BLaER1 (cell line): ENCODE measurements at regions not wholly inside any gene's neighbourhood (a gene's known extent, or its start where the extent isn't known, plus 50 kb on each side); places are given as distances from the start of the nearest gene placed in this dataset.

Experiments
- H3K27ac ChIP-seq: shearing (Covaris generic); formaldehyde crosslinking; 2 replicates; pipeline ENCODE4 v1.8.1; 2022
- H3K27me3 ChIP-seq: shearing (Covaris generic); formaldehyde crosslinking; 2 replicates; pipeline ENCODE4 v1.8.1; 2022
- H3K36me3 ChIP-seq: shearing (Covaris generic); formaldehyde crosslinking; 2 replicates; pipeline ENCODE4 v1.8.1; 2022
- H3K4me1 ChIP-seq: shearing (Covaris generic); formaldehyde crosslinking; 2 replicates; pipeline ENCODE4 v1.8.1; 2022
- H3K4me2 ChIP-seq: shearing (Covaris generic); formaldehyde crosslinking; 2 replicates; pipeline ENCODE4 v1.8.1; 2022
- H3K4me3 ChIP-seq: shearing (Covaris generic); formaldehyde crosslinking; 2 replicates; pipeline ENCODE4 v1.8.1; 2022
- H3K9ac ChIP-seq: shearing (Covaris generic); formaldehyde crosslinking; 2 replicates; pipeline ENCODE4 v1.8.1; 2022
- H3K9me3 ChIP-seq: shearing (Covaris generic); formaldehyde crosslinking; 2 replicates; pipeline ENCODE4 v1.8.1; 2022
- H4K20me1 ChIP-seq: shearing (Covaris generic); formaldehyde crosslinking; 2 replicates; pipeline ENCODE4 v1.8.1; 2022
- Cebpa-rat ChIP-seq: shearing (Covaris generic); IDR thresholded peaks from 2 replicates; pipeline ENCODE4 v1.8.1; 2022

DNA sequence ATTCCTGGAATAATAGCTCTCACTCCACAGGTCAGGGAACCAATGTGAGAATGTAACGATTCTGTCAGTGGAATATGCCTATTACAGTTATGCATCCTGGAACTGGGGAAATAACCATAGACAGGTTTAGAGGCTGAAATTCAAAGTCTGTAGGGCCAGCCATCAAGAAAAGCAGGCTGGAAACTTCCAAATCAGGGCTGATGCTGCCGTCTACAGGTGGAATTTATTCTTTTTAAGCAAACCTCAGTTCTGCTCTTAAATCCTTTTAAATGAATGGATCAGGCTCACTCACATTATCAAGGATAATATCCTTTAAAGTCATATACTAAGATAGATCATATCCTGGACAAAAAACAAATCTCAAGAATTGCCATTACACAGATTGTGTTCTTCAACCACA, 699.8 kb downstream of the NR2F2 start:
- H3K9me3 ChIP-seq: peaks cover 7% of the 10 kb centered on the region
- no peak for TF ChIP-seq Cebpa-rat
- H3K4me3 ChIP-seq: no peak overlapping the region
- H3K27me3 ChIP-seq: no peaks in the 10 kb centered on the region
- no peak overlapping the region for H3K27ac ChIP-seq
- no peaks in the 10 kb centered on the region for H4K20me1 ChIP-seq
- no peaks in the 10 kb centered on the region for H3K36me3 ChIP-seq
- no peaks in the 10 kb centered on the region for H3K4me1 ChIP-seq
- H3K4me2 ChIP-seq: no peak overlapping the region
- H3K9ac ChIP-seq: no peak overlapping the region

DNA sequence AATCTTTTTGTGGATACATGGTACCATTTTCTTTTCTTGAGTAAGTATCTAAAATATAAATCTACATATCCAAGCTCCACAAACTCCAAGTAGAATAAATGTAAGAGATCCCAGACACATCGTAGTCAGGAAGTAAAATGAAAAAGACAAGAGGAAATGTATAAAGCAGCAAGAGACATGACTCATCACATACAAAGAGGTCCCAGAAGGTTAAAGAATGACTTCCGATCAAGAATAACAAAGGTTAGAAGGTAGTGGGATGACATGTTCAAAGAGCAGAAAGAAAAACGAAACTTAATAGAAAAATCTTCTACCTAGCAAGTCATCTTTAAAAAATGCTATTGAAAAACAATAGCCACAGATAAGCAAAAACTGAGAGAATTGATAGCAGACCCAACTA, 705.8 kb downstream of the NR2F2 start:
- Histone ChIP-seq H3K36me3 (no peaks in the 10 kb centered on the region), H3K4me3 (no peak overlapping the region), H3K27me3 (no peaks in the 10 kb centered on the region), H3K4me1 (no peaks in the 10 kb centered on the region), H3K27ac (no peak overlapping the region), H3K9me3 (no peaks in the 10 kb centered on the region), H4K20me1 (no peaks in the 10 kb centered on the region), H3K4me2 (no peak overlapping the region), H3K9ac (no peak overlapping the region)
- TF ChIP-seq Cebpa-rat: no peak

DNA sequence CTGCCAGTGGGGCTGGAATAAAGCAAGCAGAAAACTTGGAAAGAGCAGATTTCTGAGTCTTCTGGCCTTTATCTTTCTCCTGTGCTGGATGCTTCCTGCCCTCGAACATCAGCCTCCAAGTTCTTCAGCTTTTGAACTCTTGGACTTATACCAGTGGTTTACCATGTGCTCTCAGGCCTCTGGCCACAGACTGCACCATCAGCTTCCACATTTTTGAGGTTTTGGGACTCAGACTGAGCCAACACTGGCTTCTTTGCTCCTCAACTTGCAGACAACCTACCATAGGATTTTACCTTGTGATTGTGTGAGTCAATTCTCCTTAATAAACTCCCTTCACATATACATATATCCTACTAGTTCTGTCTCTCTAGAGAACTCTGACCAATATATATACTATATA, 706.6 kb downstream of the NR2F2 start:
- Histone ChIP-seq H3K36me3 (no peaks in the 10 kb centered on the region), H3K4me3 (no peak overlapping the region), H3K4me1 (no peaks in the 10 kb centered on the region), H3K4me2 (no peak overlapping the region), H3K9ac (no peak overlapping the region), H4K20me1 (no peaks in the 10 kb centered on the region), H3K27me3 (no peaks in the 10 kb centered on the region), H3K9me3 (no peaks in the 10 kb centered on the region), H3K27ac (no peak overlapping the region)
- TF ChIP-seq Cebpa-rat: no peak

DNA sequence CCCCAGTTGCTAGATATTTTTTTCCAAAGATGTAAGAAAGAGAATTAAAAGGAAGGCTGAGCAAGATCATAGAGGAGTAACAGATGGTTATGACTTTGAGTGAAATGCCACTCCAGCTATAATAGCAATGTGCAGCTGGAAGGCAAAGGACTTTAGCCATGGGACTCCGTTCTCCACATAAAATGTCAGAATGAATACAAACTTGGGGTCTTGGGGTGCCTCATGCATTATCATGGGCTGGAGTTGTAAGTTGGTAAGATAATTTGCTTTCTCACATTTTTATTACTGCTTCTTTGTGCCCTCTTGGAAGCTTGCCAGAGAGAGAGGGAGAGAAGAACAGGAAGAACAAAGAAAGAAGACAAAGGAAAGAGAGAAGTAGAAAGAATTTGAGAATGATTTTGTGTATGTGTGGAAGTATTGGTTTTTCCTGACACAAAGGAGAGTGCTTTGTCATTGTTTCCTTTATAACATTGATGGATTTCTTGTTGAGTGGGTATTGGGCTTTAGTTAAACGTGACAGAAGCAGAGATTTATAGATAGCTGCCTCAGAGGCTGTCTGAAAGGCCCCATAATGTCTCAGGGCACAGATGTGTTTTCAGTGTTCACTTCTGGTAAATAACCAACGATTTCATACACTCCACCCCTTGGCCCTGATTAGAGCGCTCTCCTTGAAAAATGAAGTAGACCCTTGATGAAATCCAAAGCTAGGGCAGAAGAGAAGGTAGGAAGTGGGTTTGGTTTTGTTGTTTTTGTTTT, 715.3 kb downstream of the NR2F2 start:
- Histone ChIP-seq H3K27me3 (no peaks in the 10 kb centered on the region), H3K27ac (no peak overlapping the region), H3K9ac (no peak overlapping the region), H3K36me3 (no peaks in the 10 kb centered on the region), H3K4me1 (no peaks in the 10 kb centered on the region; the same call in 1 of the 2 replicates), H3K4me2 (no peak overlapping the region), H3K4me3 (no peak overlapping the region), H4K20me1 (no peaks in the 10 kb centered on the region), H3K9me3 (no peaks in the 10 kb centered on the region; the same call in 1 of the 2 replicates)
- no peak for TF ChIP-seq Cebpa-rat

DNA sequence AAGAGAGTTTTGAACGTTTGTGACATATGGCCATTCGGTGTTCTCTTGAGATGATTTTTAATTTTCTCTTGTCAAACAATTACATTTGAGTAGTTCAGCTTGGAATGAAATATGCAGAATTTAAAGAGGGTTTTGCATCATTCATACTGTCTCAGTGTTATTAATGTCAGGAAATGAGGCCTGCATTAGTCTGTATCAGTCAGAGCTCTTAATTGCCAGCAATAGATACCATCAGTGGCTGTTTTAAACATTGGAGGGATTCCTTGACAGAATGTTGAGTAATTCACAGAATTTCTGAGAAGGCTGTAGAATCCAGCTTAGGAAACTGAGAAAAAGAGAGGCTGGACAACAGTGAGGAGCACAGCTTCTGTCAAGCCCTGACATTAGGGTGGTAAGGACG, 722.0 kb downstream of the NR2F2 start:
- no peaks in the 10 kb centered on the region for H4K20me1 ChIP-seq
- H3K4me2 ChIP-seq: no peak overlapping the region
- H3K27me3 ChIP-seq: no peaks in the 10 kb centered on the region
- no peaks in the 10 kb centered on the region for H3K4me1 ChIP-seq
- H3K9me3 ChIP-seq: no peaks in the 10 kb centered on the region; the same call in 1 of the 2 replicates
- TF ChIP-seq Cebpa-rat: no peak
- no peak overlapping the region for H3K27ac ChIP-seq
- no peaks in the 10 kb centered on the region for H3K36me3 ChIP-seq
- H3K4me3 ChIP-seq: no peak overlapping the region
- no peak overlapping the region for H3K9ac ChIP-seq

DNA sequence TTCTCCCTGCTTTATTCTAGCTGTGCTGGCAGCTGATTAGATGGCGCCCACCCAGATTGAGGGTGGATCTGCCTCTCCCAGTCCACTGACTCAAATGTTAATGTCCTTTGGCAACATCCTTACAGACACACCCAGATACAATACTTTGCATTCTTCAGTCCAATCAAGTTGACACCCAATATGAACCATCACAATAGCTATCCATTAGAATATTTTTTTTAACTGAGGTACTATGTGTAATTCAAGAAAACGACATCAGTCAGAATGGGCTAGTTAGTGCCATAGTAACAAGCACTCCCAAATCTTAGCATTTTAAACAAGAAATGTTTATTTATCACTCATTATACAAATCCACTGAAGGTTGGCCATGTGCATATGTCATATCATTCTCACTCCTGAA, 723.1 kb downstream of the NR2F2 start:
- H4K20me1 ChIP-seq: no peaks in the 10 kb centered on the region
- H3K4me2 ChIP-seq: no peak overlapping the region
- no peaks in the 10 kb centered on the region for H3K27me3 ChIP-seq
- H3K27ac ChIP-seq: no peak overlapping the region
- no peaks in the 10 kb centered on the region; the same call in 1 of the 2 replicates for H3K9me3 ChIP-seq
- no peaks in the 10 kb centered on the region for H3K36me3 ChIP-seq
- H3K4me3 ChIP-seq: no peak overlapping the region
- H3K4me1 ChIP-seq: no peaks in the 10 kb centered on the region
- H3K9ac ChIP-seq: no peak overlapping the region
- TF ChIP-seq Cebpa-rat: no peak

DNA sequence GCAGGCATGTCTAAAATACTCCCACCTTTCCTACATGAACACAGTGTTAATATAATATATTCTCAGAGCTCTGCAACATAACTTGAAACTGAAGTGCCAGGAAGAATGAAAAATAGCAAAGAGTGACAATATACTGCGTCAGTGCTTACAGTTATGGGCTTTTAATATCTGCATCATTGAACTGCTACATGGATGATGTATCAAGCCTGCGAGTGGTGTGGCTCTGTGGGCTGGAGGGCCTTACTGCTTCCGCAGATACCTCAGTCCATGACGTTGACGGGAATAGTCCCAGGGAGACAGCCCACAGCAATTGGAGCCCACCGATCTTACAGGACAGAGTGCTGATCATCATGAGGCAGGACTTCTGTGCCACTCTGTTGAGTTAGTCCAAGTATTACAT, 727.0 kb downstream of the NR2F2 start:
- H3K27me3 ChIP-seq: no peaks in the 10 kb centered on the region
- no peaks in the 10 kb centered on the region for H4K20me1 ChIP-seq
- H3K4me3 ChIP-seq: no peak overlapping the region
- no peak for TF ChIP-seq Cebpa-rat
- no peaks in the 10 kb centered on the region for H3K9me3 ChIP-seq
- no peak overlapping the region for H3K9ac ChIP-seq
- H3K36me3 ChIP-seq: no peaks in the 10 kb centered on the region
- no peak overlapping the region for H3K4me2 ChIP-seq
- H3K4me1 ChIP-seq: peaks cover 5% of the 10 kb centered on the region; the same call in 1 of the 2 replicates
- H3K27ac ChIP-seq: no peak overlapping the region

DNA sequence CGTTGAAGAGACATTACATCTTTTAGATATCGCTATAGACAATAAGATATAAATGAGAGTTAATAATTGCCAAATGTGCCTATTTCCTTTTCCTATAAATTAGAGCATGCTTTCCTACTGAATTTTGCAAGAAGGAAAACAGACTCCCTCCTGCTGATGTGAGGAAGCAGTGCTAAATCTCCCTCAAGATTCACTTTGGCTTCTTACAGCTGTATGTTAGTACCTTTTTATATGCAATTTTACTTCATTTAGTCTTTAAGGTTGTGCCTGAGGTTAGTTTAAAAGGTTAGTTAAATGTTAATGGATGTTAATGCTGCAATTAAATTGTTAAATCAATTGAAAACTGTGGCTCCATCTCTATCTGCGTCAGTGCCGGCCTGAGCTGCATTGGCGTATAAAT, 728.8 kb downstream of the NR2F2 start:
- H3K4me3 ChIP-seq: no peak overlapping the region
- peaks cover 5% of the 10 kb centered on the region; the same call in 1 of the 2 replicates for H3K4me1 ChIP-seq
- no peak overlapping the region for H3K9ac ChIP-seq
- no peak for TF ChIP-seq Cebpa-rat
- no peak overlapping the region for H3K27ac ChIP-seq
- no peaks in the 10 kb centered on the region for H3K27me3 ChIP-seq
- no peaks in the 10 kb centered on the region for H3K36me3 ChIP-seq
- H3K4me2 ChIP-seq: no peak overlapping the region
- no peaks in the 10 kb centered on the region for H3K9me3 ChIP-seq
- no peaks in the 10 kb centered on the region for H4K20me1 ChIP-seq

DNA sequence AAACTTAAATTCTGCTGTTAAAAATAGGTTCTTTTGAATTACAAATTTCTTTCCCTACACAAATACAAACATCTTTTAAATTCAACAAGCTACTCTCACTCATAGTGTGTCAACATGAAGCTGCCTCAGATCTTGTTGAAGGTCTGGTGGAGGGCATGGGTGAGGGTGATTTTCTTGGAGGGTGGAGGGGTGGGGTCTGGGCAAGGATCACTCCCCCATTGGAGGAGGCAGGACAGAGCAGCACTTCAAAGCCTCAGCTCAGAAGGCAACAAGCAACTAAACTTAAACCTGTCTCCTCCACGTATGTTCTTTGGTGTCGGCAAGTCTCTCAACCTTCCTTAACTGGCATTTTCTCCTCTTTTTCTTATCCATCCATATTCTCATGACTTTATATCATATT, 730.9 kb downstream of the NR2F2 start:
- no peak for TF ChIP-seq Cebpa-rat
- no peaks in the 10 kb centered on the region for H3K9me3 ChIP-seq
- H3K4me2 ChIP-seq: no peak overlapping the region
- no peaks in the 10 kb centered on the region for H4K20me1 ChIP-seq
- H3K27ac ChIP-seq: no peak overlapping the region
- no peaks in the 10 kb centered on the region for H3K27me3 ChIP-seq
- no peak overlapping the region for H3K4me3 ChIP-seq
- H3K4me1 ChIP-seq: peaks cover 5% of the 10 kb centered on the region; the same call in 1 of the 2 replicates
- no peak overlapping the region for H3K9ac ChIP-seq
- H3K36me3 ChIP-seq: no peaks in the 10 kb centered on the region

DNA sequence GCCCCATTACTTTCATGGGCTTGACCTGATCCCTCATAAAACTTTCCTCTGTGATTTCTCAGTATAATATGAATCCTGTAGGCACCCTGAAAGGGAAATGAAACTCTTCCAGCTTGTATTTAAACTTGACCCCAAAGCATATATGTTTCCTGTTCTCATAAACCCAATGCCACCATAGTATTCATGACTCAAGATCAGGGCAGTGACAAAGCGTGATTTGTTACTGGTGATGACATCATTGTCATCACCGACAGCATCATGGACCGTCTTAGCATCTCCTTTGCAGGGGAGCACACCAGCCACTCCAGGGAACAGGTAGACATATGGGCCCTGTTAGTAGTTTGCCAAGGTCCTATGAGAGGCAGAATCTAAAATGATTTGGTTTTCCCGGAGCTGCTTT, 741.2 kb downstream of the NR2F2 start:
- H3K9me3 ChIP-seq: no peaks in the 10 kb centered on the region; the same call in 1 of the 2 replicates
- H3K27ac ChIP-seq: no peak overlapping the region
- TF ChIP-seq Cebpa-rat: no peak
- H4K20me1 ChIP-seq: no peaks in the 10 kb centered on the region
- H3K4me2 ChIP-seq: no peak overlapping the region
- no peaks in the 10 kb centered on the region for H3K4me1 ChIP-seq
- H3K36me3 ChIP-seq: no peaks in the 10 kb centered on the region
- H3K27me3 ChIP-seq: no peaks in the 10 kb centered on the region
- H3K9ac ChIP-seq: no peak overlapping the region
- no peak overlapping the region for H3K4me3 ChIP-seq

DNA sequence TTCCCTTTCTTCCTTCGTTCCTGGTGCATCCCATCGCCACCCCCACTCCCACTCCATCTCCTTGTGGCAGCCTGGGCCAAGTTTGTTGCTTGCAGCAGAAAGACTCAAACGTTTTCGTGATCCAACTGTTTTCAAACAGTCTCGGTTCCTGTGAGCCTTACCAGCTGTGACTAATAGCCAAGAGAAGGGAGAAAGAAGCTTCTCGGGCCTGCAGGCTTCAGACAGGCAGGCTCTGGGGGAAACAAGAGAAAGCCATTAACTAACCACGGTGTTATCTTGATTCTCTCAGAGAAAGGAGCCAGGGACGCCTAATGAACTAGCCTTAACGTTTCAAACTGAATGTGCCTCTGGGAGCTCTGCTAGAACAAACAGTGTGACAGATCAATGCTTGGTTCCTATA, 742.0 kb downstream of the NR2F2 start:
- no peak overlapping the region for H3K9ac ChIP-seq
- no peak for TF ChIP-seq Cebpa-rat
- H3K36me3 ChIP-seq: no peaks in the 10 kb centered on the region
- H3K4me3 ChIP-seq: no peak overlapping the region
- no peak overlapping the region for H3K27ac ChIP-seq
- H3K4me1 ChIP-seq: no peaks in the 10 kb centered on the region
- H3K27me3 ChIP-seq: no peaks in the 10 kb centered on the region
- H3K4me2 ChIP-seq: no peak overlapping the region; the same call in 1 of the 2 replicates
- no peaks in the 10 kb centered on the region for H4K20me1 ChIP-seq
- no peaks in the 10 kb centered on the region; the same call in 1 of the 2 replicates for H3K9me3 ChIP-seq
